SU-DHL-6 (cell line): ENCODE measurements at regions not wholly inside any gene's neighbourhood (a gene's known extent, or its start where the extent isn't known, plus 50 kb on each side); places are given as distances from the start of the nearest gene placed in this dataset.

Experiments
- CTCF ChIP-seq: fragments of 200-600 bp; sonication (generic); IDR thresholded peaks from one replicate; pipeline ENCODE4 v1.5.1; 2017; ENCODE audit warnings: antibody characterized with exemption, mild to moderate bottlenecking, low read length, moderate library complexity; ENCODE audit not compliant: insufficient read depth, poor library complexity, severe bottlenecking
- EZH2phosphoT487 ChIP-seq: fragments of 200-600 bp; sonication (generic), shearing (Covaris generic); conservative IDR thresholded peaks from 2 replicates; pipeline ENCODE4 v1.6.1; 2018; ENCODE audit warnings: mild to moderate bottlenecking, antibody characterized with exemption, low read length, moderate library complexity, mixed read lengths

DNA sequence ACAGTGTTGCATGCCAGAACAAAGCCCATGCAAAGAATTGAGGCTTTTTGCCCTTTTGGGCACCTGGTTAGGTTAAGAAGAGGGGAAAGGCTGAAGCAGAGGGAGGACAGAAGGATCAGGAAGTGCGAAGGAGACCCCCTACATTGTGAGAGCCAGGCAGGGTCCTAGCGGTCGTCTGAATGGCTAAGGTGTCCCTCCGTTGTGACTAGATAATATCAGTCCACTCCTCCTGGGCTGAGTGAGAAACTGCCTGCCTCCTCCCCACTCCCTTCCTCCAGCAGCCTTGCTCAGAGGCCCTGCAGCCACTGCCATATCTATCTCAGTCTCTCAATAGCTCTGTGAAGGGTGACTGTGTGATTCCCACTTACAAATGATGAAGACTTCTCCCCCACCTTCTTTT, 75.1 kb downstream of the WSB1 start:
- TF ChIP-seq CTCF (no peak), EZH2phosphoT487 (no peak)
